Thyroid gland (tissue), 4 donors: ENCODE measurements at regions not wholly inside any gene's neighbourhood (a gene's known extent, or its start where the extent isn't known, plus 50 kb on each side); places are given as distances from the start of the nearest gene placed in this dataset.

Experiments used
- DNase-seq, 2 donors: peaks; one replicate each; pipeline ENCODE4 v3.0.0-alpha.2; 2019
- H3K27ac ChIP-seq, 3 donors: fragments of 200-600 bp; sonication (generic); 1 replicate in 2 of 3; 2 replicates in 1 of 3; pipeline ENCODE4 v1.5.1; 2016 to 2019; ENCODE audit warnings: mild to moderate bottlenecking in 1 of 3, moderate library complexity in 1 of 3
- H3K27me3 ChIP-seq: fragments of 200-600 bp; sonication (generic); one replicate; pipeline ENCODE4 v1.5.1; 2019
- H3K36me3 ChIP-seq, 2 donors: fragments of 200-600 bp; sonication (generic); one replicate each; pipeline ENCODE4 v1.5.1; 2016 to 2019
- H3K4me1 ChIP-seq, 2 donors: fragments of 200-600 bp; sonication (generic); one replicate each; pipeline ENCODE4 v1.5.1; 2017 to 2019
- H3K4me3 ChIP-seq, 3 donors: fragments of 200-600 bp; sonication (generic); replicated peaks in 1 of 3; 1 replicate in 2 of 3; 2 replicates in 1 of 3; pipeline ENCODE4 v1.5.1; 2016; ENCODE audit warnings: mild to moderate bottlenecking in 1 of 3
- H3K9me3 ChIP-seq: fragments of 200-600 bp; sonication (generic); one replicate; pipeline ENCODE4 v1.5.1; 2017
- CTCF ChIP-seq, 6 experiments: fragments of 200-600 bp in 3 of 6; fragments of 450-650 bp in 3 of 6; sonication (generic) in 3 of 6; IDR thresholded peaks; one replicate each; pipeline ENCODE4 v1.5.1; 2016 to 2019; ENCODE audit warnings: antibody characterized with exemption in 6 of 6, mild to moderate bottlenecking in 2 of 6, inconsistent platforms in 1 of 6, moderate library complexity in 1 of 6
- POLR2A ChIP-seq, 2 donors: fragments of 450-650 bp; IDR thresholded peaks; one replicate each; pipeline ENCODE4 v1.6.1; 2017; ENCODE audit warnings: antibody characterized with exemption in 2 of 2, mild to moderate bottlenecking in 2 of 2, moderate library complexity in 1 of 2
- WGBS, 2 donors: methylation state at CpG; one replicate each; pipeline ENCODE4 v1.1.5; 2017; 5-methylcytosine and 5-hydroxymethylcytosine counted together
- intact Hi-C: fragments of 100-400 bp; cut with DNase I; formaldehyde crosslinking; loops from one replicate; pipeline ENCODE4 v1.15.1; 2023

- TF ChIP-seq POLR2A (IDR thresholded peaks at IDR 0.05) (no peak), CTCF (IDR thresholded peaks at IDR 0.05) (no peak)
- no peak for DNase-seq
- Histone ChIP-seq H3K36me3 (no peaks in the 10 kb centered on the region), H3K27me3 (no peaks in the 10 kb centered on the region), H3K4me1 (no peaks in the 10 kb centered on the region), H3K9me3 (no peaks in the 10 kb centered on the region), H3K4me3 (no peak overlapping the region), H3K27ac (no peak overlapping the region)
- WGBS, 2 donors: 70 to 90% methylated on average over 3 of the region's 3 CpGs
- intact Hi-C loops: no loop called here
These were observed 51.9 kb upstream of the OTOL1 start for GRCh38 chr3:161444694-161445077.

DNA sequence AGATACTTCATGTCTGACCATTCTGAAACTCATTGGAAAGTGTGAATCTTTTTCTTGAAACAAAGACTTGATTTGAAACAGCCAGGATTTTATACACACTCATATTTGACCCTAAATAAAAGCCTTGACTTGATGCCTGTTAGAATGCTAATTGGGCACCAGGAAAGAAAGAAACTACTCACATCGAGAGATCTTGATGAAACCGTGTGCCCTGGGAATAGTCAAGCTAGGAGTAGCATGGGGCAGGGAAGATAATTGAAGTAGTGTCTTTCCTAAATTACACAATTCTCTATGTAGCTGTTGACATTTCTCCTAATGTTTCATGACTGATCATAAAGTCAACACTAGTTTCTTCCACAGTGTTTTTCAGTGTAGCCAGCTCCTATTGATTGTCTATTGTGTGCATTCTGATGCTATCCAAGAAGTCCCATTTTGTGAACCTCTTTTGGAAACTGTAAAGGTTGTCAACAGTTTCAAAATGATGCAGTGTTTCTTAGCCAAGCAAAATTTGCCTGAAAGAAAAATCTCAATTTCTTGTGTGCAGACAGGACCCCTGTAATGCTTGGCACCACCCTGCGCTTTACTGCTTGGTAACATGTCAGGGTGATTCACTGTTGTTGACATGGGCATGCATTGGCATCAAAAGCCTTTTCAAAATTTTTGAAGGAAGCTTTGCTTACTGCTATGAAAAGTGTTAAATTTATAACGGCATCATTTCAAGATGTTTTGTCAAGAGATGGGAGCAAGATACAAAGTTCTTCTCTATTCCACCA is 52.5 kb upstream of the OTOL1 start:
- no peaks in the 10 kb centered on the region for H3K4me1 ChIP-seq
- H3K27me3 ChIP-seq: no peaks in the 10 kb centered on the region
- no peak overlapping the region for H3K4me3 ChIP-seq
- 89 to 93% methylated on average over 4 of the region's 4 CpGs for WGBS, 2 donors
- no peaks in the 10 kb centered on the region for H3K36me3 ChIP-seq
- no peak for DNase-seq
- H3K9me3 ChIP-seq: no peaks in the 10 kb centered on the region
- TF ChIP-seq POLR2A (IDR thresholded peaks at IDR 0.05): no peak
- no peak for TF ChIP-seq CTCF (IDR thresholded peaks at IDR 0.05)
- H3K27ac ChIP-seq: no peak overlapping the region
- intact Hi-C loops: no loop called here

- intact Hi-C loops: no loop called here
- Histone ChIP-seq H3K36me3 (no peaks in the 10 kb centered on the region), H3K4me3 (no peak overlapping the region), H3K4me1 (no peaks in the 10 kb centered on the region), H3K27me3 (no peaks in the 10 kb centered on the region), H3K9me3 (no peaks in the 10 kb centered on the region), H3K27ac (no peak overlapping the region)
- no peak for DNase-seq
- TF ChIP-seq CTCF (IDR thresholded peaks at IDR 0.05): no peak
- no peak for TF ChIP-seq POLR2A (IDR thresholded peaks at IDR 0.05)
- WGBS, 2 donors: 89 to 96% methylated on average over 4 of the region's 4 CpGs
These were observed 59.0 kb upstream of the SPTSSB start for GRCh38 chr3:161430307-161430706.

DNA sequence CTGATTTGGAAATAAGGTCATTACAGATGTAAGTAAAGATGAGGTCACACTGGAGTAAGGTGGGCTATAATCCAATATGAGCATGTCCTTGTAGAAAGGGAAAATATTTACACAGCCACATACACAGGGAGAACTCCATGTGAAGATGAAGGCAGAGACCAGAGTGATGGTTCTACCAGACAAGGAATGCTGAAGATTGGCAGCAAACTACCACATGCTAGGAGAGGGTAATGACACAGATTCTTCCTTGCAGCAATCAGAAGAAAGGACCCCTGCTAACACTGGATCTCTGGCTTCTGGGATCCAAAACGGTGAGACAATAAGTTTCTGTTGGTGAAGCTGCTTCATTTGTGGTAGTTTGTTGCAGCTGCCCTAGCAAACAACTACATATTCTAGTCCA is 56.0 kb upstream of the SPTSSB start:
- intact Hi-C loops: no loop called here
- DNase-seq: no peak
- Histone ChIP-seq H3K36me3 (no peaks in the 10 kb centered on the region), H3K4me3 (no peak overlapping the region), H3K4me1 (no peaks in the 10 kb centered on the region), H3K9me3 (no peaks in the 10 kb centered on the region), H3K27me3 (no peaks in the 10 kb centered on the region), H3K27ac (no peak overlapping the region)
- TF ChIP-seq POLR2A (IDR thresholded peaks at IDR 0.05): no peak
- TF ChIP-seq CTCF (IDR thresholded peaks at IDR 0.05): no peak
- 32 to 41% methylated on average over 1 of the region's 1 CpG for WGBS, 2 donors

GRCh38 chr3:161426758-161427157 is 55.4 kb upstream of the SPTSSB start:
- TF ChIP-seq POLR2A (IDR thresholded peaks at IDR 0.05) (no peak), CTCF (IDR thresholded peaks at IDR 0.05) (no peak)
- H3K9me3 ChIP-seq: no peaks in the 10 kb centered on the region
- no peaks in the 10 kb centered on the region for H3K4me1 ChIP-seq
- intact Hi-C loops: no loop called here
- no peak overlapping the region for H3K4me3 ChIP-seq
- H3K27me3 ChIP-seq: no peaks in the 10 kb centered on the region
- H3K36me3 ChIP-seq: no peaks in the 10 kb centered on the region
- no peak overlapping the region for H3K27ac ChIP-seq
- 52 to 58% methylated on average over 4 of the region's 4 CpGs for WGBS, 2 donors
- no peak for DNase-seq
